Lower leg skin (tissue), 3 donors: ENCODE measurements at regions not wholly inside any gene's neighbourhood (a gene's known extent, or its start where the extent isn't known, plus 50 kb on each side); places are given as distances from the start of the nearest gene placed in this dataset.

Experiments used
- CTCF ChIP-seq, 3 donors: fragments of 450-650 bp; IDR thresholded peaks; one replicate each; pipeline ENCODE4 v1.5.1; 2016; ENCODE audit warnings: antibody characterized with exemption in 3 of 3, mild to moderate bottlenecking in 3 of 3, moderate library complexity in 2 of 3
- POLR2A ChIP-seq, 2 donors: fragments of 450-650 bp; IDR thresholded peaks; one replicate each; pipeline ENCODE4 v1.6.1; 2016 to 2017; ENCODE audit warnings: antibody characterized with exemption in 2 of 2, mild to moderate bottlenecking in 1 of 2, moderate library complexity in 1 of 2

DNA sequence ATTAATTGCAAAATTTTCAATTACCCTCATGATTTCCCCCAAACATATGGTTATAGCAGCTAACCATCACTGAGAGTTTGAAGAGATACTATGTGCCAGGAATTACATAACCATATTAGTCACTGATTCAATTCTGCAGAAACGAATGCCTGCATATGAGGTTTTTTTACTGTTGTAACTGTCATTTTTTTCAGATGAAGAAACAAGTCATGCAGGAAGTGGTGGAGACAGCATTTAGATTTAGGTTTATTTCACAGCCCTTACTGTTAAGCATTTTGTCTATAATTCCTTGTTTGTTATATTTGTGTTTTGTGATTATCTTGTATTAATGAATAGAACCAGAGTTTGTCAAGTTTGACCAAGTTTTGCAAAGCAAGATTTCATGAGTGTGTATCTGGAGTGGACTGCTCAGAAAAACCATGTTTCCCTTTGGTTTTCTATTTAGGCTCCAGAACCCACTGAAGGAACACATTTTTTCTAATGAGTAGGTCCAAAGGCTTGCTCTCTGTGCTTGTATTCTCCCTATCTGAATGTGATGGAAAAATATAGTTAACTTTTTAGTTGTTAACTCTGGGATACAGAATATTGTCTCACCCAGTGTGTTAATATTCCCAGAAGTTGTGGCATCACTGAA is 308.5 kb upstream of the ADAMTS5 start:
- TF ChIP-seq POLR2A (IDR thresholded peaks at IDR 0.05) (no peak), CTCF (IDR thresholded peaks at IDR 0.05) (no peak)
